NT2/D1 (cell line): ENCODE measurements at regions not wholly inside any gene's neighbourhood (a gene's known extent, or its start where the extent isn't known, plus 50 kb on each side); places are given as distances from the start of the nearest gene placed in this dataset.

Experiments used
- YY1 ChIP-seq: IDR thresholded peaks from 2 replicates; pipeline ENCODE4 v1.6.1; 2011; ENCODE audit not compliant: insufficient read length, insufficient read depth
- ZNF274 ChIP-seq: IDR thresholded peaks from 2 replicates; pipeline ENCODE4 v1.6.1; 2011; ENCODE audit warnings: mild to moderate bottlenecking, low read depth, low read length

DNA sequence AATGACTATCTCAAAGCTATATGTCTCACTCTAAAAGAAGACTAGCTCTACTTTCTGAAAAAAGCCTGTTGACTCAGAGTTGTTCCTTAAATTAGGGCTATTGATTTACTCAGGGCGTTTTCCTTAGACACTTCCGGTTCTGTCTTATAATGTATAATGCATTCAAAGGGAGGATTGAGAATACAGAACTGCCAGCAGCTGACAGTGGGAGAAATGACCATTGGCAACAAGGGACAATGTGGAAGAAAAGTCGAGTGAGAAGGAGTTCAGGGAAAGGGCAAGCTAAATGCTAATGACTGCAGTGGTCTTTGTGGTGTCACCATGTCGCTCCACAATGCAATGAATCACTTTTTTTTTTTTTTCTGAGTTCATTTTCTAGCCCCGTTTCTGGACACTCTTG lies 65.7 kb upstream of the ANKH start:
- TF ChIP-seq YY1 (no peak), ZNF274 (no peak)
